GM12878 (cell line): ENCODE measurements at regions not wholly inside any gene's neighbourhood (a gene's known extent, or its start where the extent isn't known, plus 50 kb on each side); places are given as distances from the start of the nearest gene placed in this dataset.
"Not testable (repeated sequence)": the region's sequence is repeated elsewhere in the genome, so short reads cannot be mapped to it uniquely, and the experiment has no call there.

Source experiments
- ATAC-seq: fragments of 200-7000 bp; cut with Tn5 transposase; 3 replicates; pipeline ENCODE4 v1.9.1; 2020; ENCODE audit warnings: mild to moderate bottlenecking, moderate library complexity
- BruUV-seq: library from RNA; stranded (reverse); fragments of 400-500 nt; replicated peaks from 2 replicates; lab custom pipeline; 2021; lab: Mats Ljungman, UMichigan
- CTCF ChIA-PET: fragments of 300-600 bp; sonication (Branson Sonifier 250); formaldehyde crosslinking; extraction: SDS; loops from one replicate; lab custom pipeline; 2021; ENCODE audit warnings: inconsistent platforms; lab: Yijun Ruan, JAX
- POLR2A ChIA-PET: fragments of 350-600 bp; formaldehyde crosslinking; extraction: SDS; loops from one replicate; lab custom pipeline; 2021; ENCODE audit warnings: inconsistent platforms; lab: Charles Lee
- RAD21 ChIA-PET: fragments of 300-600 bp; sonication (Branson Sonifier 250); formaldehyde crosslinking; loops from one replicate; lab custom pipeline; 2023; ENCODE audit warnings: antibody characterized with exemption; ENCODE audit not compliant: unreplicated experiment; lab: Charles Lee
- SMC1A ChIA-PET: fragments of 300-600 bp; sonication (Branson Sonifier 250); formaldehyde crosslinking; loops from one replicate; lab custom pipeline; 2023; ENCODE audit not compliant: unreplicated experiment, uncharacterized antibody; lab: Charles Lee
- DNase-seq: peaks from one replicate; pipeline ENCODE4 v3.0.0-alpha.2; 2011; ENCODE audit warnings: low read depth, low spot score
- FAIRE-seq: peaks from 3 replicates; lab custom pipeline; 2011; peaks lifted over from hg19 to GRCh38; lab: Jason Lieb, UNC
- H2AFZ ChIP-seq: 2 replicates; pipeline ENCODE4 v1.6.0; 2011; ENCODE audit warnings: low read depth, low read length, control low read depth; ENCODE audit not compliant: control insufficient read depth
- H3K27ac ChIP-seq: 2 replicates; pipeline ENCODE4 v1.5.1; 2011; ENCODE audit warnings: control low read depth; ENCODE audit not compliant: control insufficient read depth, insufficient read depth
- H3K27me3 ChIP-seq, 2 experiments: replicated peaks in 1 of 2; 2 replicates each; pipeline versions ENCODE4 v1.6.0 to v1.6.1; 2011; ENCODE audit warnings: low read length in 1 of 2; ENCODE audit not compliant: control insufficient read depth in 2 of 2, insufficient read depth in 2 of 2
- H3K36me3 ChIP-seq, 2 experiments: 2 replicates each; pipeline ENCODE4 v1.5.1; 2011; ENCODE audit warnings: low read length in 1 of 2; ENCODE audit not compliant: control insufficient read depth in 2 of 2, insufficient read depth in 2 of 2
- H3K4me1 ChIP-seq: 2 replicates; pipeline ENCODE4 v1.6.1; 2011; ENCODE audit warnings: mild to moderate bottlenecking, low read length, moderate library complexity, mixed read lengths; ENCODE audit not compliant: control insufficient read depth, insufficient read depth
- H3K4me2 ChIP-seq: 2 replicates; pipeline ENCODE4 v1.6.0; 2011; ENCODE audit warnings: control low read depth; ENCODE audit not compliant: control insufficient read depth, insufficient read depth
- H3K4me3 ChIP-seq: fragments of 200-600 bp; sonication (generic); 2 replicates; pipeline ENCODE4 v1.5.1; 2016
- H3K79me2 ChIP-seq: 2 replicates; pipeline ENCODE4 v1.6.0; 2011; ENCODE audit warnings: low read length; ENCODE audit not compliant: control insufficient read depth, insufficient read depth
- H3K9ac ChIP-seq: 2 replicates; pipeline ENCODE4 v1.8.0; 2011; ENCODE audit warnings: low read length, control low read depth, mixed read lengths; ENCODE audit not compliant: control insufficient read depth, insufficient read depth
- H3K9me3 ChIP-seq: replicated peaks from 3 replicates; pipeline ENCODE4 v1.5.1; 2011; ENCODE audit warnings: mild to moderate bottlenecking, low read length; ENCODE audit not compliant: control insufficient read depth, insufficient read depth
- H4K20me1 ChIP-seq: 2 replicates; pipeline ENCODE4 v1.6.0; 2011; ENCODE audit not compliant: control insufficient read depth, insufficient read depth
- WGBS: methylation state at CpG from one replicate; pipeline ENCODE4 v1.1.6; 2016; ENCODE audit warnings: low lambda C conversion rate; ENCODE audit not compliant: insufficient replicate concordance, insufficient coverage; ENCODE audit errors: missing lambda C conversion rate; 5-methylcytosine and 5-hydroxymethylcytosine counted together
- in situ Hi-C: fragments of 300-500 bp; cut with MboI; formaldehyde crosslinking; loops from 9 replicates; pipeline ENCODE4 v1.14.3; 2018; ENCODE audit warnings: mixed read lengths
- intact Hi-C: fragments of 100-400 bp; cut with micrococcal nuclease; formaldehyde crosslinking; loops from one replicate; pipeline ENCODE4 v1.14.2; 2022; ENCODE audit not compliant: unreplicated experiment

GRCh38 chr2:95654897-95655296, 63.1 kb downstream of the TRIM43 start:
- ATAC-seq, H3K4me3 ChIP-seq, H4K20me1 ChIP-seq, in situ Hi-C loops, CTCF ChIA-PET, RAD21 ChIA-PET, H3K9me3 ChIP-seq, H3K79me2 ChIP-seq, BruUV-seq, H3K4me1 ChIP-seq, H3K9ac ChIP-seq, H3K27me3 ChIP-seq, H3K27ac ChIP-seq, SMC1A ChIA-PET, intact Hi-C loops, H3K36me3 ChIP-seq, POLR2A ChIA-PET, H3K4me2 ChIP-seq, FAIRE-seq, H2AFZ ChIP-seq, DNase-seq: not testable (repeated sequence)
- WGBS = no CpG with 5 or more reads among the region's 3 CpGs

GRCh38 chr2:95656553-95656952, 64.8 kb downstream of the TRIM43 start:
- RAD21 ChIA-PET, in situ Hi-C loops, H3K36me3 ChIP-seq, H3K79me2 ChIP-seq, H3K27me3 ChIP-seq, FAIRE-seq, ATAC-seq, H3K9ac ChIP-seq, H4K20me1 ChIP-seq, BruUV-seq, H3K27ac ChIP-seq, H2AFZ ChIP-seq, intact Hi-C loops, H3K9me3 ChIP-seq, SMC1A ChIA-PET, H3K4me1 ChIP-seq, CTCF ChIA-PET, H3K4me2 ChIP-seq, POLR2A ChIA-PET, DNase-seq, H3K4me3 ChIP-seq: not testable (repeated sequence)
- 0% methylated on average over 1 of the region's 1 CpG for WGBS

GRCh38 chr2:95657937-95658336, 66.1 kb downstream of the TRIM43 start:
- H3K4me3 ChIP-seq, DNase-seq, H3K27ac ChIP-seq, RAD21 ChIA-PET, H3K36me3 ChIP-seq, SMC1A ChIA-PET, H4K20me1 ChIP-seq, BruUV-seq, H3K4me1 ChIP-seq, H2AFZ ChIP-seq, H3K79me2 ChIP-seq, H3K9me3 ChIP-seq, POLR2A ChIA-PET, FAIRE-seq, ATAC-seq, H3K9ac ChIP-seq, intact Hi-C loops, in situ Hi-C loops, H3K4me2 ChIP-seq, H3K27me3 ChIP-seq: not testable (repeated sequence)
- CTCF ChIA-PET = interaction anchor here (0.5 kb wide), 1 partner anchor 103 kb away, joined by 3 read pairs; no protein-coding TSS in a partner anchor
- 59% methylated on average over 3 of the region's 3 CpGs for WGBS

GRCh38 chr2:95660766-95661562, 69.2 kb downstream of the TRIM43 start:
- H2AFZ ChIP-seq, H3K27me3 ChIP-seq, H3K27ac ChIP-seq, H3K4me3 ChIP-seq, RAD21 ChIA-PET, H3K4me1 ChIP-seq, POLR2A ChIA-PET, H3K9me3 ChIP-seq, in situ Hi-C loops, H3K79me2 ChIP-seq, H3K4me2 ChIP-seq, intact Hi-C loops, BruUV-seq, ATAC-seq, DNase-seq, H3K36me3 ChIP-seq, CTCF ChIA-PET, H4K20me1 ChIP-seq, SMC1A ChIA-PET, FAIRE-seq, H3K9ac ChIP-seq: not testable (repeated sequence)
- WGBS = 54% methylated on average over 16 of the region's 16 CpGs
